Esophagus squamous epithelium (tissue), 4 donors: ENCODE measurements at regions not wholly inside any gene's neighbourhood (a gene's known extent, or its start where the extent isn't known, plus 50 kb on each side); places are given as distances from the start of the nearest gene placed in this dataset.

Experiments used
- CTCF ChIP-seq, 6 experiments: fragments of 450-650 bp in 4 of 6; fragments of 200-600 bp in 2 of 6; sonication (generic) in 2 of 6; IDR thresholded peaks; one replicate each; pipeline ENCODE4 v1.5.1; 2016 to 2019; ENCODE audit warnings: antibody characterized with exemption in 6 of 6, mild to moderate bottlenecking in 4 of 6, moderate library complexity in 4 of 6
- POLR2A ChIP-seq, 4 donors: fragments of 450-650 bp; IDR thresholded peaks; one replicate each; pipeline ENCODE4 v1.6.1; 2017; ENCODE audit warnings: antibody characterized with exemption in 4 of 4, mild to moderate bottlenecking in 4 of 4, moderate library complexity in 3 of 4

GRCh38 chr6:165019681-165020080, 289.7 kb downstream of the C6orf118 start:
- TF ChIP-seq POLR2A (IDR thresholded peaks at IDR 0.05): no peak
- TF ChIP-seq CTCF (IDR thresholded peaks at IDR 0.05): no peak
